ENCODE measurements at regions not wholly inside any gene's neighbourhood (a gene's known extent, or its start where the extent isn't known, plus 50 kb on each side); places are given as distances from the start of the nearest gene placed in this dataset.

DNA sequence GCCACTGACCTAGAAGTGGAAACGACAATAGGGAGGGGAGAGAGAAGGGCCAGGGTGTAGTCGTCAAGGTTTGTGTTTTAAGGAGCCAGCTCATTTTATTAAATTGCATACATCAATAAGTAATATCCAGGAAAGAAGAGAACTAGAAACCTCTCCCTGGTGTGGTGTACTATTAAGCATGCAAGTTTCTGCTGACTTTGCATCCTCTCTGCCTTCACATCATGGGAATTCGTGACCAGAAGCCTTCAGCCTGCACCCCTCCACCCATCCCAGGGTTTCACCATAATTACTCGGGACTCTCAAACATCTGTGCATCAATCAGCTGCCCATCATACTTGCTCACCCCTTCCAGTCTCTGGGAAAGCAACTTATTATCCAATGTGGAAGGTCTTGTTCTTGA lies 70.9 kb upstream of the UBE3A start:
- no peak for DNase-seq
- H3K36me3 ChIP-seq: no peaks in the 10 kb centered on the region
- H3K27ac ChIP-seq: no peak overlapping the region
- no peaks in the 10 kb centered on the region for H3K4me1 ChIP-seq
- H3K9me3 ChIP-seq: peaks cover 0 to 12% (median 6%) of the 10 kb centered on the region in 4 donors
- 72 to 81% (median 74%) methylated on average over 4 of the region's 4 CpGs for WGBS, 5 donors
- TF ChIP-seq CTCF (IDR thresholded peaks at IDR 0.05) (no peak), EP300 (IDR thresholded peaks at IDR 0.05) (no peak), POLR2A (IDR thresholded peaks at IDR 0.05) (no peak), POLR2AphosphoS5 (IDR thresholded peaks at IDR 0.05) (no peak)
- H3K4me3 ChIP-seq: no peak overlapping the region
- intact Hi-C loops (cut with DNase I; ENCODE audit: low total_unique reads): no loop called here
- no peaks in the 10 kb centered on the region for H3K27me3 ChIP-seq

GRCh38 chr15:25508369-25509002 lies 69.7 kb upstream of the UBE3A start:
- Histone ChIP-seq H3K9me3 (peaks cover 0 to 12% (median 2%) of the 10 kb centered on the region in 4 donors), H3K27ac (no peak overlapping the region), H3K4me1 (no peaks in the 10 kb centered on the region), H3K4me3 (no peak overlapping the region), H3K27me3 (no peaks in the 10 kb centered on the region), H3K36me3 (no peaks in the 10 kb centered on the region)
- 48 to 62% (median 61%) methylated on average over 3 of the region's 3 CpGs for WGBS, 5 donors
- peak in 1 of 2 donors; percentile 61 for DNase-seq
- TF ChIP-seq CTCF (IDR thresholded peaks at IDR 0.05): peak in 5 of 7 experiments; percentile 14 to 33 (median 30)
- no peak for TF ChIP-seq EP300 (IDR thresholded peaks at IDR 0.05)
- intact Hi-C loops (cut with DNase I; ENCODE audit: low total_unique reads): no loop called here

GRCh38 chr15:25504307-25504706 lies 65.5 kb upstream of the UBE3A start:
- H3K27me3 ChIP-seq: no peaks in the 10 kb centered on the region
- no peaks in the 10 kb centered on the region for H3K4me1 ChIP-seq
- intact Hi-C loops (cut with DNase I; ENCODE audit: low total_unique reads): no loop called here
- H3K9me3 ChIP-seq: peaks cover 0 to 17% (median 0%) of the 10 kb centered on the region in 4 donors
- H3K36me3 ChIP-seq: no peaks in the 10 kb centered on the region
- no peak for DNase-seq
- WGBS, 5 donors: 51 to 72% (median 58%) methylated on average over 6 of the region's 6 CpGs
- H3K4me3 ChIP-seq: no peak overlapping the region
- TF ChIP-seq POLR2A (IDR thresholded peaks at IDR 0.05) (no peak), POLR2AphosphoS5 (IDR thresholded peaks at IDR 0.05) (no peak), EP300 (IDR thresholded peaks at IDR 0.05) (no peak), CTCF (IDR thresholded peaks at IDR 0.05) (no peak)
- H3K27ac ChIP-seq: no peak overlapping the region

DNA sequence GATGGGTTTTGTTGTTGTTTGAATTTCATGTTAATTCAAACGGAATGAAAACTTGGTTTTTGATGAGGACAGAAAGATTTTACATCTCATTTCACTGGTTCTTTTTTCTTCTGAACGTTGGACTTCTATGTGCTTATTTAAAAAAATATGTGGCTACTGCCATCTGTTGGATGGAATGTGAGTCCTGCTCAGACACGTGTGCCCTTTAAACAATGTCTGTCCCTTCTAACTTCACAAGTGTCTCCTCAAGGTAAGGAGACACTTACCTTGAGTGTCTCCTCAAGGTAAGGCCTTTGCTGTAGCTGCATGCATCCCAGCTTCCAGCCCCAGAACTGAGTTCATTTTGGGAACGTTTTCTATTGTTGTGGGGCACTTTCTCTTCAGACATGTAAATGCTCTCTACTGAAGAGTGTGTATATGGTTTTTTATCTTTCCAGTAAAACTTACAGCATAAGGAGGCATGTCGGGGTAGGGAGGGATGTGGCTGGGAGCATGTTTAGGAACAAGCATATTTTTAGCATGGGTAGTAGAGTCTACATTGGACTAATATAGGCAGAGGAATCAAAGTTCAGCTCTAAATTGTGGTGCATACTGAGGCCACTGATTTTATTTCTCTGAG lies 63.1 kb upstream of the UBE3A start:
- Histone ChIP-seq H3K4me1 (no peaks in the 10 kb centered on the region), H3K36me3 (no peaks in the 10 kb centered on the region), H3K27ac (no peak overlapping the region), H3K27me3 (no peaks in the 10 kb centered on the region), H3K4me3 (no peak overlapping the region), H3K9me3 (peaks cover 0 to 17% (median 4%) of the 10 kb centered on the region in 4 donors)
- intact Hi-C loops (cut with DNase I; ENCODE audit: low total_unique reads): no loop called here
- 26 to 33% (median 31%) methylated on average over 5 of the region's 5 CpGs for WGBS, 5 donors
- TF ChIP-seq POLR2A (IDR thresholded peaks at IDR 0.05) (no peak), POLR2AphosphoS5 (IDR thresholded peaks at IDR 0.05) (no peak), EP300 (IDR thresholded peaks at IDR 0.05) (no peak), CTCF (IDR thresholded peaks at IDR 0.05) (peak in 5 of 7 experiments; percentile 5 to 33 (median 22))
- DNase-seq: peak in 1 of 2 donors; percentile 69

Measured in stomach (tissue), 8 donors.